ENCODE measurements at regions not wholly inside any gene's neighbourhood (a gene's known extent, or its start where the extent isn't known, plus 50 kb on each side); places are given as distances from the start of the nearest gene placed in this dataset.

DNA sequence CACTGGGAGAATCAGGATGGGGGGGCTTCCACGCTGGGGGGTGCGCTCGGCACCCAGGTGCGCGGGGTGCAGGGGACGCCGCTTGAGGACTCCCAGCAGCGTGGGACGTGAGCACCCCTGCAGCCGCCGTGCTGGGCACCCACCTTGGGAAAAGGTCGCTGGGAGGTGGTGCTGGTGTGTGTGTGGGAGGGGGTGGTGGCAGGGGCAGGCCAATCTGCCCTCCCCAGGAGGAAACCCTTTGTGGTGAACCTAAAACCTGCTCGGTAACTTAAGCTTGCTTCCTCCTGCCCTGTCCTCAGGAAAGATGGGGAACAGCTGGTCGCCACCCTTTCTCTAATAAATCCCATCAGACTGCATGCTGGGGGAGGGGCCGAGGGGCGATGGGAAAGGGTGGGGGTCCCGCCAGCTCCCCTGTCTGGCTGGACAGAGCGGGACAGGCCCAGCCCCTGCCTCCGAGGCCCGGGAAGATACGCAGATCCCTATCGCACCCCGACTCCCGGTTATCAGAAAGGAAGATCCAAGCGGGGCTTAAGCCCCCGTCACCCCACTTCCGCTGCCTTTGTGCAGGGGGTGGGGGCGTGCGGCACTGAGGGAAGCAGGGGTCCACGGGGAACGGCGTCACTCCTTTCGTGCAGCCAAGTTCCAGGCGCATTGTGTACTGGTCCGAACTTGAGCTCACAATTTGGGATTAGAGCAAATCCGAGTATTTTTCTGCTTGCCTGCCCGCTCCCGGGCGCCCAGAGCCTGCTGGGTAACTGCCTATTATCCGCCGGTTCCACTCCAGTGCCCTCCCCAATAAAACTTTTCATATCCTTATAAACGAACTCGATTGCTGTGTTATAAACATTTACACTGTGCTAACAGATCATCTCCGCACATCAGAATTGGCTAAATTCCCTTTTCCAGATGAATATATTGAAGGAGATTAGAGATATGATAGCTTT lies 64.6 kb downstream of the UNCX start:
- TF ChIP-seq HMGXB4 (CRISPR knock-in tag; IDR thresholded peaks at IDR 0.05) (no peak), CTCF (IDR thresholded peaks at IDR 0.05) (no peak), FOXK1 (CRISPR knock-in tag; IDR thresholded peaks at IDR 0.05) (no peak), ZNF416 (CRISPR knock-in tag; IDR thresholded peaks at IDR 0.05) (no peak), USF2 (CRISPR knock-in tag; IDR thresholded peaks at IDR 0.05) (no peak), NFYB (CRISPR knock-in tag; conservative IDR thresholded peaks at IDR 0.05; ENCODE audit: low read depth) (no peak), TEAD1 (CRISPR knock-in tag; IDR thresholded peaks at IDR 0.05) (no peak), ATF1 (CRISPR knock-in tag; IDR thresholded peaks at IDR 0.05) (no peak), ETV6 (CRISPR knock-in tag; IDR thresholded peaks at IDR 0.05) (no peak), FOXP4 (CRISPR knock-in tag; IDR thresholded peaks at IDR 0.05) (no peak), AFF4 (CRISPR knock-in tag; IDR thresholded peaks at IDR 0.05; ENCODE audit: borderline replicate concordance) (no peak)

Measured in WTC11 (cell line).